PFSK-1 (cell line): ENCODE measurements at regions not wholly inside any gene's neighbourhood (a gene's known extent, or its start where the extent isn't known, plus 50 kb on each side); places are given as distances from the start of the nearest gene placed in this dataset.
A peak's percentile ranks its signal among the peaks of the same experiment; 100 is the strongest.

Source experiments
- FOXP2 ChIP-seq: optimal IDR thresholded peaks from 2 replicates; pipeline ENCODE3; 2011; ENCODE audit warnings: borderline replicate concordance, control low read depth, inconsistent platforms; ENCODE audit not compliant: insufficient read depth; ENCODE audit errors: extremely low read length, extremely low read depth
- POLR2AphosphoS5 ChIP-seq: IDR thresholded peaks from 2 replicates; pipeline ENCODE4 v1.6.1; 2012; ENCODE audit warnings: low read depth, mild to moderate bottlenecking, control low read depth, low read length, moderate library complexity
- SIN3A ChIP-seq: IDR thresholded peaks from 2 replicates; pipeline ENCODE4 v1.6.1; 2012; ENCODE audit warnings: mild to moderate bottlenecking, low read length, moderate library complexity, borderline replicate concordance; ENCODE audit not compliant: insufficient read depth
- TAF1 ChIP-seq: IDR thresholded peaks from 2 replicates; pipeline ENCODE4 v1.6.1; 2012; ENCODE audit warnings: low read length, control low read depth, borderline replicate concordance; ENCODE audit not compliant: insufficient read depth
- TF ChIP-seq, protein P1 (sequence below), 2 experiments: IDR thresholded peaks; 2 replicates each; pipeline versions ENCODE4 v1.6.1 to v1.8.0; 2011 to 2012; ENCODE audit warnings: low read depth in 2 of 2, low read length in 2 of 2, control low read depth in 1 of 2, inconsistent platforms in 1 of 2, mild to moderate bottlenecking in 1 of 2, moderate library complexity in 1 of 2; ENCODE audit not compliant: insufficient read depth in 1 of 2

DNA sequence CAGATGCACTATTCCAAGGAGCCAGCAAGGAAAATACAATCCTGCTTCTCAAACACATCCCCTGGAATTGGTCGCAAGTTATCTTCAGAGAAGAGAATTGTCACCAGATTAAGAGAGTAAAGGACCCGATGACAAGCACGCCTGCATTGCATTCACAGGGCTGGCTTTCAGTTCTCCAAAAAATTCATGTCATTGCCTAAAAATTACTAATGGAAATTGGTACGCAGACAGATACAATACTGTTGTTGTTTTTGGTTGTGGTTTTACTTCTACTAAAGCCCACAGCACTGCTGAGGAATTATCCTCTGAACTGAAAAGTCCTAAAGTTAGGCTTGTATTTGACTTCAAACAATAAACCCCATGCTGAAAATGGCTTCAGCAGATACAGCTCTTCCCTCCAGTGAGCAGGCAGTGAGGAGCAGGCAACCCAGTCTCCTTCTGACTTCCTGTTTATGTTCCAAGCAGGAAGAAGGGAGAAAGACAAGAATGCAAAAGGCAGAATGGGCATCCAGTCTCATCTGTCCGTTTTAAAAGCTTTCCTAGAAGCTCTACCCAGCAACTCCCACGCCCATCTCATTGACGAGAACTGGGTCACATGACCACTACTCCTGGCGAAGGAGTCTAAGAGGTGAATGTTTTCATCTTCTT is 80.6 kb upstream of the ZNF366 start:
- TF ChIP-seq FOXP2, result peak; percentile 30
- no peak for TF ChIP-seq POLR2AphosphoS5

DNA sequence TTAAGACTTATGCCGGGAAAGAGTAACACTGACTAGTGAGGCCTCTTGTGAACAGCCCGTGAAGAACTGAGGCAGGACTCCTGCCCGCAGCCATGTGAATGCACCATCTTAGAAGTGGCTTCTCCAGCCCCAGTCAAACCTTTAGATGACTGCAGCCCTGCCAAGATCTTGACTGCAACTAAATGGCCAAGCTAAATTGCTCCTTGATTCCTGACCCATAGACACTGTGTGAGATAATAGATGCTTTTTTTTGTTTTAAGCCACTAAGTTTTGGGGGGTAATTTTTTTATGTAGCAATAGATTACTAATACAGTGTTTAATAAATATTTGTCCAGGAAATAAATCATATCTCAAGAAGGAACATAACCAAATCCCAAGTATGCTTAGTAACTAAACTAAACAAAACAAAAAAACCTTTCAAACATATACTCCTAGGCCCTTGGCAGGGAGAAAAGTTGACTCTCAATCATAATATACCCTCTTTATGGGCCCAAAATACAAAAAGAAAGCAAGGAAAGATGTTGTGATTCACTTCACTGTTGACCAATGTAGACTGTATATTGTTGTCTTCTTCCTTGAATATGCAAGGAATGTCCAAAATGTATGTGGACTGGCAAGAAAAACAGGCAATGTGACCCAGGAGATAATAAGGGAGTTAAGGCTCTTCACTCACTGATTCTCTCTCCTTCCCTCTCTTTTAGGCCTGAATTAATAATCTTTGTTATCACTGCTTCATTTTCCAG is 79.7 kb upstream of the ZNF366 start:
- TF ChIP-seq SIN3A (no peak), FOXP2 (no peak), POLR2AphosphoS5 (no peak), TAF1 (no peak)
- TF ChIP-seq, protein P1, sequence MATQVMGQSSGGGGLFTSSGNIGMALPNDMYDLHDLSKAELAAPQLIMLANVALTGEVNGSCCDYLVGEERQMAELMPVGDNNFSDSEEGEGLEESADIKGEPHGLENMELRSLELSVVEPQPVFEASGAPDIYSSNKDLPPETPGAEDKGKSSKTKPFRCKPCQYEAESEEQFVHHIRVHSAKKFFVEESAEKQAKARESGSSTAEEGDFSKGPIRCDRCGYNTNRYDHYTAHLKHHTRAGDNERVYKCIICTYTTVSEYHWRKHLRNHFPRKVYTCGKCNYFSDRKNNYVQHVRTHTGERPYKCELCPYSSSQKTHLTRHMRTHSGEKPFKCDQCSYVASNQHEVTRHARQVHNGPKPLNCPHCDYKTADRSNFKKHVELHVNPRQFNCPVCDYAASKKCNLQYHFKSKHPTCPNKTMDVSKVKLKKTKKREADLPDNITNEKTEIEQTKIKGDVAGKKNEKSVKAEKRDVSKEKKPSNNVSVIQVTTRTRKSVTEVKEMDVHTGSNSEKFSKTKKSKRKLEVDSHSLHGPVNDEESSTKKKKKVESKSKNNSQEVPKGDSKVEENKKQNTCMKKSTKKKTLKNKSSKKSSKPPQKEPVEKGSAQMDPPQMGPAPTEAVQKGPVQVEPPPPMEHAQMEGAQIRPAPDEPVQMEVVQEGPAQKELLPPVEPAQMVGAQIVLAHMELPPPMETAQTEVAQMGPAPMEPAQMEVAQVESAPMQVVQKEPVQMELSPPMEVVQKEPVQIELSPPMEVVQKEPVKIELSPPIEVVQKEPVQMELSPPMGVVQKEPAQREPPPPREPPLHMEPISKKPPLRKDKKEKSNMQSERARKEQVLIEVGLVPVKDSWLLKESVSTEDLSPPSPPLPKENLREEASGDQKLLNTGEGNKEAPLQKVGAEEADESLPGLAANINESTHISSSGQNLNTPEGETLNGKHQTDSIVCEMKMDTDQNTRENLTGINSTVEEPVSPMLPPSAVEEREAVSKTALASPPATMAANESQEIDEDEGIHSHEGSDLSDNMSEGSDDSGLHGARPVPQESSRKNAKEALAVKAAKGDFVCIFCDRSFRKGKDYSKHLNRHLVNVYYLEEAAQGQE (IDR thresholded peaks at IDR 0.05; ENCODE audit: insufficient read depth in 1 of 2, low read depth in 2 of 2, low read length in 2 of 2), result no peak

DNA sequence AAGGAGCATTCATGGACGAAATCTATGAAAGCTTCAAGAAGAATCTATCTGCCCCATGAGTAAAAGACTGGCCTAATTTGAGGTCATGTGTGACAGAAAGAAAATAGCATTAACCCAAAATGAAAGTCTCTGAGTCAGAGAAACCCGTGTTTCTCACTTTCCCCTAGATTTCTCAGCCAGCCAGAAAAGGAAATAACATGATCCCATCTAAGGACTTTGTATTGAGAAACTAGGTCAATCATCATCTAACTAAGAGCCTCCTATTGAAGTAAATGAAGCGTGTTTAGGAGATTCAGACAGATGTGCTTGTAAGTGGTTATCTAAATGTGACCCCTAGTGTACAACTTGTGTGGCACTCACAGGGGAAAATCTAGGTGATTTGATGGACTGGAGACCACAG is 77.3 kb upstream of the ZNF366 start:
- no peak for TF ChIP-seq FOXP2
- TF ChIP-seq POLR2AphosphoS5, result no peak
- TF ChIP-seq, protein P1 (IDR thresholded peaks at IDR 0.05; ENCODE audit: insufficient read depth in 1 of 2, low read depth in 2 of 2, low read length in 2 of 2), result no peak
- no peak for TF ChIP-seq TAF1
- no peak for TF ChIP-seq SIN3A

DNA sequence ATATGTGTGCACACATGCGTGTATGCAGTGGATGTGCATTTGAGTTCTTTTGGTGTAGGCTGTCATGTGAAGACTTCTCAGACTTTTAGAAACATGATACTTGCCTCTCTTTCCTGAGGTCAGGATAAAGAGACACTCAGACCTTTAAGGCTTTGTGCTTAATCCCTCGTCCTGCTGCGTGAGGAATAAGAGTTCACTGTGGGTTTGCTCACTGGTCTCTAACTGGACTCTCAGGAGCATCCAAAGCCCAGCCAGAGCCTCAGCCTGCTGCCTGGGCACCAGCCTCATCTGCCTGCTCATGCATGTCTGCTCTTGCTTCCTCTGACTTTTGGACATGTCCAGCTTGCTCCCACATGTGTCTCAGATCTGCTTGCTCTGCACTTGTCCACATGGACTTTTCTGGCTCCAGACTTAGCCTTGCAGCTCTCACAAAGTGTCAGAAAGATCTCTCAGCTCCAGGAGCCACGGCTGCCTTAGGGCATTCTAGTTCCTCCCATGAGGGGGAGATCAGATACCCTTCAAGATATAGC is 65.1 kb upstream of the ZNF366 start:
- TF ChIP-seq FOXP2 (no peak), POLR2AphosphoS5 (no peak), SIN3A (no peak), TAF1 (no peak)
- TF ChIP-seq, protein P1 (IDR thresholded peaks at IDR 0.05; ENCODE audit: insufficient read depth in 1 of 2, low read depth in 2 of 2, low read length in 2 of 2), result no peak

DNA sequence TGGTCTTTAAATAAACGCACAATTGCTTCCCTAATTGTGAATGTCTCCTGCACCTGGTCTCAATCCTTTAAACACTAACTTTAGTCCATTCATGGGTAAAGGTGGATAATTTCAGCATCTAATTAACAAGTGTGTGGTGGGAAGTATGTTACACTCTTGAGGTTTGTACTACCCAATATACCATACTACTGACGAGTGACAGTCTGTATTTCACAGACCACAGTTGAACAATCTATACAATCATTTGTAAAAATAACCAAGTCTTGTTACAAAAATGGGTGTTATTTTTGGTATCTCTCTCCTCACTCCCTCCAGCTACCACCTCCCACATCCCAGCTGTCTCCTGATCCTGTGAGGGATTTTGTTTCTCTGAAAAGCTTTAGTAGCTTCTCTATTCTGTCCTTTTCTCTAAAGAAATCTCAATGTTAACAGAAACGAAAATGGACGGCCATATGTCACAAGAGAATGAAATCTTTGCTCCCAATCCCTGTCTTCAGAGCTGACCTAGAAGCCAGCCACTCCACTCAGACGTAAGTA is 62.3 kb upstream of the ZNF366 start:
- TF ChIP-seq SIN3A, result no peak
- no peak for TF ChIP-seq FOXP2
- TF ChIP-seq, protein P1 (IDR thresholded peaks at IDR 0.05; ENCODE audit: insufficient read depth in 1 of 2, low read depth in 2 of 2, low read length in 2 of 2), result no peak
- TF ChIP-seq TAF1, result no peak
- no peak for TF ChIP-seq POLR2AphosphoS5
